ENCODE measurements at regions not wholly inside any gene's neighbourhood (a gene's known extent, or its start where the extent isn't known, plus 50 kb on each side); places are given as distances from the start of the nearest gene placed in this dataset.

GRCh38 chr1:30645807-30646206 lies 77.6 kb downstream of the MATN1 start:
- DNase-seq = no peak
- Histone ChIP-seq H3K36me3 (no peaks in the 10 kb centered on the region), H3K4me3 (no peak overlapping the region), H3K27ac (no peak overlapping the region), H3K9me3 (no peaks in the 10 kb centered on the region), H3K4me1 (no peaks in the 10 kb centered on the region), H3K27me3 (no peaks in the 10 kb centered on the region)
- TF ChIP-seq EP300 (IDR thresholded peaks at IDR 0.05) = no peak
- TF ChIP-seq POLR2A (IDR thresholded peaks at IDR 0.05) = no peak
- no peak for TF ChIP-seq CTCF (IDR thresholded peaks at IDR 0.05)
- ATAC-seq (ENCODE audit: low FRiP score in 2 of 2) = no peak
- WGBS, 2 donors = 48 to 71% methylated on average over 3 of the region's 3 CpGs

- no peak for DNase-seq
- no peaks in the 10 kb centered on the region for H3K4me1 ChIP-seq
- no peaks in the 10 kb centered on the region for H3K27me3 ChIP-seq
- H3K36me3 ChIP-seq = no peaks in the 10 kb centered on the region
- TF ChIP-seq POLR2A (IDR thresholded peaks at IDR 0.05) (no peak), CTCF (IDR thresholded peaks at IDR 0.05) (no peak), POLR2AphosphoS5 (IDR thresholded peaks at IDR 0.05) (no peak), EP300 (IDR thresholded peaks at IDR 0.05) (no peak)
- no peak overlapping the region for H3K4me3 ChIP-seq
- ATAC-seq (ENCODE audit: low FRiP score in 2 of 2) = no peak
- H3K27ac ChIP-seq = no peak overlapping the region
- WGBS, 2 donors = 64 to 72% methylated on average over 12 to 22 of the region's 22 CpGs
- no peaks in the 10 kb centered on the region for H3K9me3 ChIP-seq
Measured at GRCh38 chr1:30642391-30643120, 80.8 kb downstream of the MATN1 start.

GRCh38 chr1:30641572-30642353 lies 81.6 kb downstream of the MATN1 start:
- no peak for DNase-seq
- H3K27me3 ChIP-seq = no peaks in the 10 kb centered on the region
- H3K4me3 ChIP-seq = no peak overlapping the region
- ATAC-seq (ENCODE audit: low FRiP score in 2 of 2) = no peak
- no peaks in the 10 kb centered on the region for H3K4me1 ChIP-seq
- no peaks in the 10 kb centered on the region for H3K9me3 ChIP-seq
- no peak overlapping the region for H3K27ac ChIP-seq
- WGBS, 2 donors = 61 to 68% methylated on average over 12 to 13 of the region's 13 CpGs
- TF ChIP-seq CTCF (IDR thresholded peaks at IDR 0.05) (no peak), EP300 (IDR thresholded peaks at IDR 0.05) (no peak), POLR2AphosphoS5 (IDR thresholded peaks at IDR 0.05) (no peak), POLR2A (IDR thresholded peaks at IDR 0.05) (no peak)
- no peaks in the 10 kb centered on the region for H3K36me3 ChIP-seq

- ATAC-seq (ENCODE audit: low FRiP score in 2 of 2) (no peak), DNase-seq (no peak)
- H3K36me3 ChIP-seq = no peaks in the 10 kb centered on the region
- no peak overlapping the region for H3K4me3 ChIP-seq
- H3K4me1 ChIP-seq = no peaks in the 10 kb centered on the region
- 55 to 61% methylated on average over 13 of the region's 13 CpGs for WGBS, 2 donors
- no peaks in the 10 kb centered on the region for H3K9me3 ChIP-seq
- TF ChIP-seq EP300 (IDR thresholded peaks at IDR 0.05) (no peak), CTCF (IDR thresholded peaks at IDR 0.05) (no peak), POLR2AphosphoS5 (IDR thresholded peaks at IDR 0.05) (no peak), POLR2A (IDR thresholded peaks at IDR 0.05) (no peak)
- H3K27ac ChIP-seq = no peak overlapping the region
- H3K27me3 ChIP-seq = no peaks in the 10 kb centered on the region
Measured at GRCh38 chr1:30639881-30640452, 83.4 kb downstream of the MATN1 start.

Measured in upper lobe of left lung (tissue), 6 donors.